HG02884 (cell line): ENCODE measurements at regions not wholly inside any gene's neighbourhood (a gene's known extent, or its start where the extent isn't known, plus 50 kb on each side); places are given as distances from the start of the nearest gene placed in this dataset.
"Not testable (repeated sequence)": the region's sequence is repeated elsewhere in the genome, so short reads cannot be mapped to it uniquely, and the experiment has no call there.

ENCODE experiments used
- ATAC-seq: cut with Tn5 transposase; IDR thresholded peaks from one replicate; pipeline ENCODE4 v1.9.1; 2021; ENCODE audit warnings: mild to moderate bottlenecking, moderate library complexity; ENCODE audit not compliant: unreplicated experiment

DNA sequence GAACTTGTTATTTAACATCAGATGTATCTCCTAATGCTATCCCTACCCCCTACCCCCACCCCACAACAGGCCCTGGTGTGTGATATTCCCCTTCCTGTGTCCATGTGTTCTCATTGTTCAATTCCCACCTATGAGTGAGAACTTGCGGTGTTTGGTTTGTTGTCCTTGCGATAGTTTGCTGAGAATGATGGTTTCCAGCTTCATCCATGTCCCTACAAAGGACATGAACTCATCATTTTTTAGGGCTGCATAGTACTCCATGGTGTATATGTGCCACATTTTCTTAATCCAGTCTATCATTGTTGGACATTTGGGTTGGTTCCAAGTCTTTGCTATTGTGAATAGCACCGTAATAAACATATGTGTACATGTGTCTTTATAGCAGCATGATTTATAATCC is 1379.2 kb downstream of the FSCB start:
- not testable (repeated sequence) for ATAC-seq

DNA sequence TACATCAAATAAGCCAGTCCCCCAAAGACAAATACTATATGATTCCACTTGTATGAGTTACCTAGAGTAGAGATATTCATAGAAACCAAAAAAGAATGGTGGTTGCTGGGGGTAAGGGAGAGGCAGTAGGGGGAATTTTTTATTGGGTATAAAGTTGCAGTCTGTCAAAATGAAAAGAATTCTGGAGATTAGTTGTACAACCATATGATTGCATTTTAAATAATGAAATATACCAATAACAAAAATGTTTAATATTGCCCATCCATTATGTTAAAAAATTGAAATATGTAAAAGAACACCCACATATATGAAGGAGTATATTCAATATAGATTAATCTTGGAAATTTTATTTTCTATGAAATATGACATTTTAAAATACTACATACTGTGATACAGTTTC is 1383.5 kb downstream of the FSCB start:
- no peak for ATAC-seq

DNA sequence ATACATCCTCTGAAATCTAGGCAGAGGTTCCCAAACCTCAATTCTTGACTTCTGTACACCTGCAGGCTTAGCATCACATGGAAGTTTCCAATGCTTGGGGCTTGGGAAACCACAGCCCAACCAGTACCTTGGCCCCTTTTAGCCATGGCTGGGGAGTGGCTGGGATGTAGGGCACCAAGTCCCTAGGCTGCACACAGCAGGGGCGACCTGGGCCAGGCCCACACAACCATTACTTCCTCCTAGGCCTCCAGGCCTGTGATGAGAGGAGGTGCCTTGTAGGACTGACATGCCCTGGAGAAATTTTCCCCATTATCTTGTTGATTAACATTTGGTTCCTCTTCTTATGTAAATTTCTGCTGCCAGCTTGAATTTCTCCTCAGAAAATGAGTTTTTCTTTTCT is 1387.4 kb downstream of the FSCB start:
- ATAC-seq = no peak

DNA sequence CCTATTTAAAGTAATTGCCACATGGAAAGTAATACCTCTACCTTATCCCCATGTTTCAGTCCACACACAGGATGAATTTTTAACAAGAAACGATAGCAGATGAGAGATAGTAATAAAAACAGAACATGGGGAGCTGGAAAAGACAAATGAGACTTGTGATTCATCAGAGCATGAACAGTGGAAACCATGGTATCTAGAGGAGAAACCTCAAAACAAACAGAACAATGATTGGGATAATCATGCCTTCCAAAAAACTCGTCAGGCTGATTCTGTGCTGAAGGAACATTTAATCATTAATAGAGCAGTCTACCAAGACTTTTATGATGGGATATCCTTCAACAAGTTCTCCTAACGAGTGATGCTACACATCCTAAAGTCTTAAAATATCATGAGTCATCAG is 1390.7 kb downstream of the FSCB start:
- no peak for ATAC-seq

DNA sequence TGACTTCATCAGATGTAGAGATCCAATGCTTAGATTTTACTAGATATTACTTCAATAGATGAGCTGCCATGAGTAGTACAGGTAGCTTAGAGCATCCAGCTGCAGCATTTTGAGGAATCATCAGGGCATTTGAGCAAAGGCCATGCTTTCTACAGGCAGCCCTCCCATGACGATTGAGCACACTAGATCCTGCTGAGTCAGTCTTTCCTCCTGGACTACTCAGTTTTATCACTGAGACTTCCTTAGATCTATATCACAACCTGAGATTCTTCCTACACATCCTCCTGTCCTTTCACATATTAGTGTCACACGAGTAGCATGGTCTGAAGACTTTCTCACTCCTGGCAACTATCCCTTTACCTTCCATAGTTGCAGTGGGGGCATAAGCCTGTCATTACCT is 1401.8 kb downstream of the FSCB start:
- no peak for ATAC-seq

DNA sequence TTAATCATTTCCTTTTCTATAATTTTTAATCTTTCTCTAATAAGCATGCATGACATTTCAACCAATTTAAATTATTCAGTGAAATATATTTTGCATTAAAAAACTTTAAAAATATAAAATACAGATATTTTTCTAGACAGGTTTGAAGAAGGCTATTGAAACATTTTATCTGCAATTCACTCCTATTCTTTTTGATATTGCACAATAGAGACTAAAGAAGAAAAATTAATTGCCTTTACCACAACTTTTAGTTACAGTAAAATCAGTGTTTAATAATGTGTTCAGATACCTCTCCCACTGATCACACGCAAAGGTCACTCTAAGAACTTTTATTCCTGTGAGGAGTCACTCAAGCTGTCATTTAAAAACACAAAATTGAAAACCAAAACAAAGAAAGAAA is 1416.7 kb downstream of the FSCB start:
- no peak for ATAC-seq

DNA sequence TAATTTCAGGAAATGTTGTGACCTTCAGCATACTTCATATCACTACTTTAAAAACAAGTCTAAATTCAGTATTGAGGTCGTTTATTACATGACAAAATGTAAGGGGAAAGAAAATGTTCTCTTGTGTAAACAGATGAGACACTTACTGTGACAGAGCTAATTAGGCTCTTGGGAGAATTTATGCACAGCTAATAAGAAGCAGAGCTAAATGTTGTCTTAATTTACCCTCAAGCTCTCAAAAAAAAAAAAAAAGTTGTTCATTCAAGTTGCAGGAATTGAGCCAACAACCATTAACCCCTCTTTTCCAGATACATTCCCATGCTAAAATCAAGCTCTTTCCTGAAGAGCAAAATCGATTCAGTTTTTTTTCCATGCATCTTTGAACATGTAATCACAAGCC is 1419.4 kb downstream of the FSCB start:
- no peak for ATAC-seq

DNA sequence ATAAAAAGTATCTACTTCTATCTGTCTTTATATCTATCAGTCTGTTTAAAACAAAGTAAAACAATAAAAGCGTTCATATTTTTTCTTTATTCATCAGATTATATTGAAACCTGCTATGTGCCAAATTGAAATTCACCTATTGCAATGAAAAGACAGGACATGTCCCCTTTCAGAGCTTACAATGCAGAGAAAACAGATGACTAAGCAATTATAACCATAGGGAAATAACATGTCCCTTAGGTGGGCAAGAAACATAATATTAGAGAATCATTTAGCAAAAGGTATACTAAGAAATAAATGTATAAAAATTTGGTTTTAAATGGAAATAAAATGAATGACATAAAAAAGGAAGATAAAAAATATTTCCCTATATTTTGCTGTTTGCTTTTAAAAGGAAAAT is 1421.3 kb downstream of the FSCB start:
- no peak for ATAC-seq

DNA sequence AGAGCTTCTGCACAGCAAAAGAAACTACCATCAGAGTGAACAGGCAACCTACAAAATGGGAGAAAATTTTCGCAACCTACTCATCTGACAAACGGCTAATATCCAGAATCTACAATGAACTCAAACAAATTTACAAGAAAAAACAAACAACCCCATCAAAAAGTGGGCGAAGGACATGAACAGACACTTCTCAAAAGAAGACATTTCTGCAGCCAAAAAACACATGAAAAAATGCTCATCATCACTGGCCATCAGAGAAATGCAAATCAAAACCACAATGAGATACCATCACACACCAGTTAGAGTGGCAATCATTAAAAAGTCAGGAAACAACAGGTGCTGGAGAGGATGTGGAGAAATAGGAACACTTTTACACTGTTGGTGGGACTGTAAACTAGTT is 1439.7 kb downstream of the FSCB start:
- not testable (repeated sequence) for ATAC-seq

DNA sequence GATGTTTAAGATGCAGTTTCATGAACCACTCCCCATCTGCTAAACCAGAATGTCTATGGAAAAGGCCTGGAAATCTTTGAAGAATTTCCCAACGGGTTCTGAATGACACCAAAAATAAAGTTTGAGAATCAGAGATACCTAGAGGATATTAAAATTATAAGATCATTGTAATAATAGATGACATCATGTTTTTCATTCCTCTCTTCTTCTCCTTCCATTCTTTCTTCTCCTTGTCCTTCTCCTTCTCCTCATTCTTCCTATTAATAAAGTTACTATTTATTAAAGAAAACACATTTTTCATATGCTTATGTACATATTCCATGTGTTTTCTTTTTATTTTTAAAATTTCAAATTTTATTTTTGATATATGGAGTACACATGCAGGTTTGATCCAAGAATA is 1449.4 kb downstream of the LRFN5 start:
- no peak for ATAC-seq

DNA sequence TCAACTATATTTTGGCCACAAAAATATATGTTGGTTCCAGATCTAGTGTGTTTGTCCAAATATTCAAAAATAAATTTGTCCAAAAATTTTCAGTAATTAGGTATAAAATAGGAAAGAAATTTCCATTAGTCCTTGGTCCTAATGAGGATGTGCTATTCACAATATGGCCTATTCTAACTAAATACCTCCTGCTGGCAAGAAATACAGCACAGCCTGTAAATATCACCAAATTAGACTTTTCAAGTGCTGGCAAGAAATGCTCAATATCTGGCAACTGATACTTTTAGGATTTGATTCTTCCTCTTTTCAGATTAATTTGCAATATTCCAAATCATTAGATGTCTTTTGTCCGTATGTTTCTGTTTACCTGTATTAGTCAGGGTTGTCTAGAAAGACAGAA is 1446.2 kb downstream of the LRFN5 start:
- no peak for ATAC-seq

DNA sequence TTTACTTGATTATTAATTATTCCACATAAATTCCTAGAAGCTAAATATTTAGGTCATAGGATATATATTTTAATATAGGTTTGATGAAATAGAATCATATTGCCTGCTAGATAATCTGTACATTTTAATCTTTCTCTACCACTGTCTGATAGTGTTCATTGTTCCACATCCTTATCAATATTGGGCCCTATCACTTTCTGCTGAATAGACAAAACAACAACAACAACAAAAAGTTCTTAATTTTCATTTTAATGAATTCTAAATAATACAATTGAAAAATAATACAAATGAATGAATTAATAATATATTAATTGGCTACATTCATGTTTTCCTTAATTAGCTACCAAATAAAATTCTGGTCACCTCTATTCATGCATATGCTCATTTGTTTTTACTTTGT is 1437.2 kb downstream of the LRFN5 start:
- no peak for ATAC-seq

DNA sequence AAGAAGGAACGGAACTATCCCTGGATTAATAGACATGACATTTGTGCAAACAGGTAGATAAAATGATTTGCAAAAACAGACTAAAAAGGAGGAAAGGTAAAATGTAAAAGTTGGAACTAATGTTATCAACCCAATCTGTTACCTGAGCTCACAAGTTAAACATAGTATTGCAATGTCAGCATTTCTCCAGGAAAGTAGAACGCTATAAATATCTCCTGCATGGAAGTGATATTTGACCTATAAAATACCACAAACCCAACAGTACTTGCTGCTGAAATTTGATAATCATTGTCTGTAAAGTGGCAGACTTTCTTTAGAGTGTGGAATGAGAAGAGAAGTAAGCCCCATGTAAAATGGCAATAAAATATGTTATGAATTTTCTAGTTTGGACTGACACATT is 1435.7 kb downstream of the LRFN5 start:
- no peak for ATAC-seq

DNA sequence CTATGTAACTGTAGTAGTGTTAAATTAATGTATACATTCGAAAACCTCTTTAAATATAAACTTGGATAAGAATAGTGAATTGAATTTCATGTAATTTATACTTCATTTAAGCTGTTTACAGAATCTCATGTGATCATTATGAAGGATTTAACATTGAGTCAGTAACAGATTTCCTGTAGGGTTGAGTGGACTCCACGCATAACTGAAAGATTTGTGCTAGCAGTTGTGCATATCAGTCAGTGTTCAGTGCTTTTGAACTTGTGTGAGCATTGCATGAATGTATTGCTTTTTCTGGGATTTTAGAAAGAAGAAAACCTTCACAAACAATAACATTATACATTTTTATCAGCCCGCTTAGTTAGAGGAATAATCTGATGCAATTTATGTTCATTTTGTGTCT is 1435.3 kb downstream of the LRFN5 start:
- ATAC-seq = no peak

DNA sequence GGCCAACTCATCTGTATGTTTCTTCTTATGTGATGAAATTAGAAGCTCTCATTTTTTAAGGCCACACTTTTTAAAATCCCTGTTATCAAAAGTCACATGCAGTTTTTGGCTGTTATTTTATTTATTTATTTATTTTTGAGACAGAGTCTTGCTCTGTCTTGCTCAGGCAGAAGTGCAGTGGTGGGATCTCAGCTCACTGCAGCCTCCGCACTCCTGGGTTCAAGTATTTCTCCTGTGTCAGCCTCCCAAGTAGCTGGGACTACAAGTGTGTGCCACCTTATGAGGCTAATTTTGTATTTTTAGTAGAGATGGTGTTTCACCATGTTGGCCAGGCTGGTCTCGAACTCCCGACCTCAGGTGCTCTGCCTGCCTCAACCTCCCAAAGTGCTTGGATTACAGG is 1434.5 kb downstream of the LRFN5 start:
- ATAC-seq = no peak

DNA sequence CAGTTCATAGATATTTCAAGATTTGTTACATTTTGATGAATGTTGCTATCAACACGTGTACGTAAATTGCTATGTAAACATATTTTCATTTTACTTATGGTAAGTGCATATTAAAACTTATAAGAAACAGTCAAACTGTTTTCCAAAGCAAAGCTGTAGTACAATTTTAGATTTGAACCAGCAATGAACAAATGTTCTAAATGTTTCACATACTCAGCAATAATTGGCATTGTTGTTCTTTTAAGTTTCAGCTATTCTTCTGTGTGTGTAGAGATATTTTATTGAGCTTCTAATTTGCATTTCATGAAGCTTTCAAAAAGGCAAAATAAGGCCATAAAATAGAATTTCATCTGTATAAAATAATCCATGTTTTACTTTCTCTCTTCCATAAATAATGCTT is 1433.2 kb downstream of the LRFN5 start:
- no peak for ATAC-seq

DNA sequence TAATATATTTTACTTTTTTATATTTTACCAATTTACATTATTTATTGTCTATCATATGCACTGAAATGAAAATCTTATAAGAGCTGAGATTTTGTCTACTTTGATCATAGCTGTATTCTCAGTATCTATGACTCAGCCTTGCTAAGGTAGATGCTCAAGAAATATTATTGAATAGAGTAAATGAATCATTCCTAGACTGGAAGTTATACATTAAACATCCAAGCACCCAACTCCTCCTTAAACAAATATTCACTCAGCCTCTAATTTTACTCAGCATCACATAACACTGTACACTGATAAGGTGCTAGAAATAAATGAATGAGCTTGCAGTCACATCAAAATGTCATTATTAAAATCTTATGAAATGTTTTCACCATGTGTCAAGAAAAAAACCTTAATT is 1424.9 kb downstream of the LRFN5 start:
- ATAC-seq = no peak

DNA sequence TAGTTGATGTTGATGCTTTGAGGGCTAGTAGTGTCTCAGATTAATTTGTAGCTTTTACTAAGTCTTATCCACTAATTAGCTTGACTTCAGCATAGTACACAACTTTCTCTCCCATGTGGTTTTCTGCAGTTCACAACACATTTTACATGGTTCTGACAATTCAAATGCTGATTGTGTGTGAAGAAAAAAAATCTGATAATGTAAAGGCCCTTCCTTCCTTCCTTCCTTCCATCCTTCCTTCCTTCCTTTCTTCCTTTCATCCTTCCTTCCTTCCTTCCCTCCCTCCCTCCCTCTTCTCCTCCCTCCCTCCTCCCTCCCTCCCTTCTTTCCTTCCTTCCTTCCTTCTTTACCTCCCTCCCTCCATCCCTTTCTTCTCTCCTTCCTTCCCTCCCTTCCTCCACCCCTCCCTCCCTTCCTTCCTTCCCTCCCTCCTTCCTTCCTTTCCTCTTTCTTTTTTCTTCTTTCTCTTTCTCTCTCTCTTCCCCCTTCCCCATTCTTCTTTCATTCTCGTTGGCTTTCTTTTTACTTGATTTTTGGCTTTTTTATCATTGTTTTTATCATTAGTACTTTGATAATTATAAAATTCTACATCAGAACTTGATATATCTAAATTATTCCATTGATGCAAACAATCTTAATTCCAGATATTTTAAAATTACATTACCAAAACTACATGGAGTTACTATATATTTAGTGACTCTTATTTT is 1415.6 kb downstream of the LRFN5 start:
- no peak for ATAC-seq

DNA sequence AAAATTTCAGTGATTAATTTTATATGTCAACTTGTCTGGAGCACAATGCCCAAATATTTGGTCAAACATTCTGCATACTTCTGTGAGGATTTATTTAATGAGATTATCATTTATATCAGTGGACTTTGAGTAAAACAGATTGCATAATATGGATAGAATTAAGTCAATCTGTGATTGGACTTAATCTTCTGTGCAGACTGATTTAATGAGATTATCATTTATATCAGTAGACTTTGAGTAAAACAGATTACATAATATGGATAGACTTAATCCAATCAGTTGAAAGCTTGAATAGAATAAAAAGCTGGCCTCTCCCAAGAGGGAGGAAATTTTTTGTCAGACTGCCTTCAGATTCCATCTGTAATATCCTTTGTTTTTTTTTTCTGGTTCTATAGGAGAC is 1413.2 kb downstream of the LRFN5 start:
- ATAC-seq = no peak

DNA sequence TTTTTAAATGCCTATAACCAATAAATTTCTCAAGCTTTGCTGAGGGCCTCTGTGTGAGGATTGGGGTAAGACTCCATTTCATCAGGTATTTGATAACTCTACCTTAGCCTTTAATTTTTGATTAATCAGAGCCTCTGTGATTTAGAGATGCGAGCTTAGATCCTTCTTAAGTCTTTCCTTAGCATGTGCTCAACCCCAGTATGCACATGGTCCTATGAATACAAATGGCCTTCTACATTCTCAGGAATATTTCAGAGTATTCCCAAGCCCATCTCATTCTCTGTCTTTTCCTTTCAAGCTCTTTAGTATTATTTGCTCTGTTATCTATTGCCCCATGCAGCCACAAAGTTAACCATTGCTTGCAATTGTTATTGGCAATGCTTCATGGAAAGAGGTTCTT is 1407.7 kb downstream of the LRFN5 start:
- ATAC-seq = no peak

DNA sequence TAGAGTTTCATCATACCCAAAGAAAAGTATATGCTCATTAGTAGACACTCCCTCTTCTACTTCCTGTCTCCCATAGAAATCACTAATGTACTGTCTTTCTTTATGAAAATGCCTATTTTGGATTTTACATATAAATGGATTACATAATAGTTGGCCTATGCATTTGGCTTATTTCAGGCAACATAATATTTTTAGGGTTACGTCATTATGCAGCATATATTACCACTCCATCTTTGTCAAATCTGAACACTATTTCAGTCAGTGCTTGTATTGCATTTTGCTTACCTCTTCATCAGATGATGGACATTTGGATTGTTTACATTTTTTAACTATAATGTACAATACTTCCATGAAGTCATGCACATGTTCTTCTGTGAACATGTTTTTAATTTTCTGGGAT is 1406.1 kb downstream of the LRFN5 start:
- ATAC-seq = no peak

DNA sequence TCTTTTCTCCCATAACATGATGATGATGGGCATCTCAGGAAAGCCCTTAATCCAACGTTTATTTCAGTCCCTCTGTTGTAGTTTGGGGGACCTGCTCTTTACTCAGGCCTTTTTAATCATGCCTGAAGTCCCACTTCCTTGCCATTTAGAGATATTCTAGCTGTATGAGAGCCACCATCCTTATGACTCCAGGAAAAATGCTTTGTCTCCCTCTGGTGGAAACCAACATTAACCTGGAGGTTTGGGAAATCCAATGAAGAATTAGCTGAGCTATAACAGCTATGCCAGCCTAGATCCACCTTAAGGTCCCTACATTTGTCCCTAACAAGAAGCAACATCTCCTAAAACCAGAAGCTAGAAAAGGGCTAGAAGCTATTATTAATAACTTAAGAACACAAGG is 1399.1 kb downstream of the LRFN5 start:
- ATAC-seq = no peak

DNA sequence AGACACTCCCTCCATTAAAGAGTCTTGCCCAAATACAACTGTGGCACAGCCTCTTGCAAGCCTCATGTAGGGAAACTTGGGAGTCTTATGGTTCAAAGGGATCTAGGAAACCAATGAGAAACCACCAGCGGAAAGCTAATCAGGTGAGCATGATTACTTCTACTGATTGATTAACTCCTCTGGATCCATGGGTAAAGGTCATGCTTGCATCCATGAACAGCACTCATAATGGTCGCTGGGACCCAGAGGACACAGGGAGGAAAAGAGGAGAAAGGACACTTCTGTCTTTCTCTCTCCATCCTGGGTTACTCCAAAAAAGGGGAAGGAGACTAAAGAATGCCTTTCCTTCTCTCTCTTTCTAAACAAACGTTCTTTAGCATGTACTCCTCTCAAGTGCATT is 1397.2 kb downstream of the LRFN5 start:
- no peak for ATAC-seq

DNA sequence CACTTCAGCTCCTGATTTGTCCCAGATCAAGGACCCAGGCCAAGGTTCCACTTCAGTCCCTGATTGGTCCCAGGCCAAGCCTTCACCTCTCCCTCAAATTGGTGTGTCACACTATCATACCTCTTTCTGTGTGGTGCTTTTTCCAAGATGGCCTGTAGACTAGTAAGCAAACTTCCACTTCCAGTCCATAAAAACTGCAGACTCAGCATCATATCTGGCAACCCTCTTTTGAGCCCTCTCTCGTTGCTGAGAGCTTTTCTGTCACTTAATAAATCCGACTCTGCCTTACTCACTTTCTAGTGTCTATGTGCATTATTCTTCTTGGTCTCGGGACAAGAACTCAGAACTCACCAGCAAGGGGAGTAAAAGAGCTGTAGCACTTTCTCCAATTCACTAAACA is 1395.1 kb downstream of the LRFN5 start:
- no peak for ATAC-seq
